Hepatocyte (in vitro differentiated cells): ENCODE measurements at regions not wholly inside any gene's neighbourhood (a gene's known extent, or its start where the extent isn't known, plus 50 kb on each side); places are given as distances from the start of the nearest gene placed in this dataset.

ENCODE experiments used
- DNase-seq: peaks from one replicate; pipeline ENCODE4 v3.0.0-alpha.2; 2016; ENCODE audit warnings: low spot score
- H2AFZ ChIP-seq: fragments of 200-600 bp; sonication (generic); 2 replicates; pipeline ENCODE4 v1.6.0; 2016; ENCODE audit warnings: antibody characterized with exemption, mild to moderate bottlenecking
- H3K27ac ChIP-seq: fragments of 200-600 bp; sonication (generic); 2 replicates; pipeline ENCODE4 v1.5.1; 2016; ENCODE audit warnings: mild to moderate bottlenecking
- H3K27me3 ChIP-seq: fragments of 200-600 bp; sonication (generic); 2 replicates; pipeline ENCODE4 v1.6.1; 2016
- H3K36me3 ChIP-seq: fragments of 200-600 bp; sonication (generic); replicated peaks from 2 replicates; pipeline ENCODE4 v1.5.1; 2016; ENCODE audit warnings: low read depth; ENCODE audit not compliant: insufficient read depth
- H3K4me1 ChIP-seq: fragments of 200-600 bp; sonication (generic); 2 replicates; pipeline ENCODE4 v1.5.1; 2016; ENCODE audit warnings: mild to moderate bottlenecking, moderate library complexity; ENCODE audit not compliant: insufficient read depth
- H3K4me2 ChIP-seq: fragments of 200-600 bp; sonication (generic); 2 replicates; pipeline ENCODE4 v1.6.0; 2016
- H3K4me3 ChIP-seq: fragments of 200-600 bp; sonication (generic); 2 replicates; pipeline ENCODE4 v1.5.1; 2016; ENCODE audit warnings: mild to moderate bottlenecking
- H3K79me2 ChIP-seq: fragments of 200-600 bp; sonication (generic); 2 replicates; pipeline ENCODE4 v1.6.0; 2017; ENCODE audit warnings: mild to moderate bottlenecking
- H3K9me2 ChIP-seq: fragments of 200-600 bp; sonication (generic); replicated peaks from 2 replicates; pipeline ENCODE4 v1.6.0; 2017; ENCODE audit warnings: mild to moderate bottlenecking; ENCODE audit not compliant: insufficient read depth
- H3K9me3 ChIP-seq: fragments of 200-600 bp; sonication (generic); 2 replicates; pipeline ENCODE4 v1.5.1; 2016; ENCODE audit warnings: low read depth, mild to moderate bottlenecking
- H4K20me1 ChIP-seq: fragments of 200-600 bp; sonication (generic); 2 replicates; pipeline ENCODE4 v1.6.0; 2016; ENCODE audit warnings: mild to moderate bottlenecking; ENCODE audit not compliant: insufficient read depth, poor library complexity, severe bottlenecking
- EZH2 ChIP-seq: fragments of 200-600 bp; sonication (generic); IDR thresholded peaks from 2 replicates; pipeline ENCODE4 v1.6.1; 2016; ENCODE audit warnings: antibody characterized with exemption, mild to moderate bottlenecking, borderline replicate concordance
- EZH2phosphoT487 ChIP-seq: fragments of 200-600 bp; sonication (generic); IDR thresholded peaks from one replicate; pipeline ENCODE4 v1.6.1; 2018; ENCODE audit warnings: antibody characterized with exemption, mild to moderate bottlenecking, low read depth, moderate library complexity; ENCODE audit not compliant: unreplicated experiment, severe bottlenecking
- WGBS: methylation state at CpG from one replicate; pipeline ENCODE4 v1.1.6; 2016; ENCODE audit warnings: low lambda C conversion rate; ENCODE audit errors: missing lambda C conversion rate; 5-methylcytosine and 5-hydroxymethylcytosine counted together
- TF ChIP-seq, protein P1 (sequence below): fragments of 200-600 bp; sonication (generic); IDR thresholded peaks from 2 replicates; pipeline ENCODE4 v1.5.1; 2016; ENCODE audit warnings: antibody characterized with exemption, mild to moderate bottlenecking; ENCODE audit not compliant: poor library complexity

DNA sequence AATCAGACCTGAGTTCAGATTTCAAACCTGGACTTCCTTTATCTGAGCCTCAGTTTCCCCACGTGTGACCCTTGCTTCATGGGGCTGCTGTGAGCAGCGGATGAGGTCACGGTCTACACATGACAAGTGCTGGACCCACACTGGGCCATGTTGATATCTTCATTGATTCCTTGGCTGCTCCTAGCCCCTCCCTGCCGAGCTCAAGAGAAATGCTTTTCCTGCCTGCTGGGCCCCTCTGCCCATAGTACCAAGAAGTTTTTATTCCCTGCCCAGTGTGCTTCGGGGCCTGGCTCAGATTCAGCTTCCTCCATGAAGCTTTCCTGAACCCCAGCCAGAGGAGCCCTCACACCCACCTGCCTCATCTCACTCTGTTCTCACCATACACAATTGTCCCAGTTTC, 181.6 kb downstream of the PTPRU start:
- WGBS: 91% methylated on average over 5 of the region's 5 CpGs

DNA sequence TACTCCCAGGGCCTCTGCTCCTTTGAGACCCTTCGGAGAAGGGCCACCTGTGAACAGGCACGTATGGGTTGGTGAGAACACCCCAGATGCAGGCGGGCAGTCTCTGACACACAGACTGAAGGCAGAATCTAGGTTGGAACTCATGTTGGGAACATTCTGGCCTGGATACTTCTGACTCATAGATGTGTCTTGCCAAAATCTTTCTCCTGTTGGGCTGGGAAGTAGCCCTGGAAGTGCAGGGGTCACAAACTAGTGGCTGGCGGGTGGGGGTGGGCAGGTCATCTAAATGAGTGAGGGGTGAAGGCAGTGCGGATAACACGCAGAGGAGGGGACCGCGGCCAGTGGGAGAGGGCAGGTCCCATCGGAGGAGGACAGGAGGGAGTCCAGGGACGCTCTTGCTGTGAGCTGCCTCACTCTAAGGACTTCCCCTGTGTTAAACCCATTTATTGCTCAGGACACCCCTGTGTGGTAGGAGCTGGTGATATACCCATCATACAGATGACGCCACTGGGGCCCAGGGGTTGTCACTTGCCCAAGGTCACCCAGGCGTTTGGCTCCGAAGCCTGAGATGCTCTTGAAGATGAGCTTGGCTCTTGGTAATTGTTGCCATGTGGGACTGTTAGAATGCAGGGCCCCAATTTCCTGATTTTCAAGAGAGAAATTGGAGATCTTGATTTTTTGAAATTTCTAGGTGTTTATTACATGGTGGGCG, 181.0 kb downstream of the PTPRU start:
- TF ChIP-seq, protein P1, sequence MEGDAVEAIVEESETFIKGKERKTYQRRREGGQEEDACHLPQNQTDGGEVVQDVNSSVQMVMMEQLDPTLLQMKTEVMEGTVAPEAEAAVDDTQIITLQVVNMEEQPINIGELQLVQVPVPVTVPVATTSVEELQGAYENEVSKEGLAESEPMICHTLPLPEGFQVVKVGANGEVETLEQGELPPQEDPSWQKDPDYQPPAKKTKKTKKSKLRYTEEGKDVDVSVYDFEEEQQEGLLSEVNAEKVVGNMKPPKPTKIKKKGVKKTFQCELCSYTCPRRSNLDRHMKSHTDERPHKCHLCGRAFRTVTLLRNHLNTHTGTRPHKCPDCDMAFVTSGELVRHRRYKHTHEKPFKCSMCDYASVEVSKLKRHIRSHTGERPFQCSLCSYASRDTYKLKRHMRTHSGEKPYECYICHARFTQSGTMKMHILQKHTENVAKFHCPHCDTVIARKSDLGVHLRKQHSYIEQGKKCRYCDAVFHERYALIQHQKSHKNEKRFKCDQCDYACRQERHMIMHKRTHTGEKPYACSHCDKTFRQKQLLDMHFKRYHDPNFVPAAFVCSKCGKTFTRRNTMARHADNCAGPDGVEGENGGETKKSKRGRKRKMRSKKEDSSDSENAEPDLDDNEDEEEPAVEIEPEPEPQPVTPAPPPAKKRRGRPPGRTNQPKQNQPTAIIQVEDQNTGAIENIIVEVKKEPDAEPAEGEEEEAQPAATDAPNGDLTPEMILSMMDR: no peak
- TF ChIP-seq EZH2phosphoT487: no peak
- no peak for TF ChIP-seq EZH2
- Histone ChIP-seq H3K79me2 (no peaks in the 10 kb centered on the region), H3K4me2 (no peak overlapping the region), H2AFZ (no peak overlapping the region), H3K4me3 (no peak overlapping the region), H3K9me3 (no peaks in the 10 kb centered on the region), H3K27me3 (no peaks in the 10 kb centered on the region), H3K4me1 (no peaks in the 10 kb centered on the region), H3K36me3 (no peaks in the 10 kb centered on the region), H3K9me2 (no peaks in the 10 kb centered on the region), H3K27ac (no peak overlapping the region), H4K20me1 (no peaks in the 10 kb centered on the region)
- no peak for DNase-seq
- WGBS: 92% methylated on average over 14 of the region's 14 CpGs

More for the DNA sequence above, 181.6 kb downstream of the PTPRU start:
- Histone ChIP-seq H3K4me3 (no peak overlapping the region), H3K27me3 (no peaks in the 10 kb centered on the region), H4K20me1 (no peaks in the 10 kb centered on the region), H3K36me3 (no peaks in the 10 kb centered on the region), H3K27ac (no peak overlapping the region), H3K4me1 (no peaks in the 10 kb centered on the region), H3K79me2 (no peaks in the 10 kb centered on the region), H3K9me2 (no peaks in the 10 kb centered on the region), H3K9me3 (no peaks in the 10 kb centered on the region), H3K4me2 (no peak overlapping the region), H2AFZ (no peak overlapping the region)
- TF ChIP-seq EZH2phosphoT487 (no peak), EZH2 (no peak)
- TF ChIP-seq, protein P1: no peak
- no peak for DNase-seq

DNA sequence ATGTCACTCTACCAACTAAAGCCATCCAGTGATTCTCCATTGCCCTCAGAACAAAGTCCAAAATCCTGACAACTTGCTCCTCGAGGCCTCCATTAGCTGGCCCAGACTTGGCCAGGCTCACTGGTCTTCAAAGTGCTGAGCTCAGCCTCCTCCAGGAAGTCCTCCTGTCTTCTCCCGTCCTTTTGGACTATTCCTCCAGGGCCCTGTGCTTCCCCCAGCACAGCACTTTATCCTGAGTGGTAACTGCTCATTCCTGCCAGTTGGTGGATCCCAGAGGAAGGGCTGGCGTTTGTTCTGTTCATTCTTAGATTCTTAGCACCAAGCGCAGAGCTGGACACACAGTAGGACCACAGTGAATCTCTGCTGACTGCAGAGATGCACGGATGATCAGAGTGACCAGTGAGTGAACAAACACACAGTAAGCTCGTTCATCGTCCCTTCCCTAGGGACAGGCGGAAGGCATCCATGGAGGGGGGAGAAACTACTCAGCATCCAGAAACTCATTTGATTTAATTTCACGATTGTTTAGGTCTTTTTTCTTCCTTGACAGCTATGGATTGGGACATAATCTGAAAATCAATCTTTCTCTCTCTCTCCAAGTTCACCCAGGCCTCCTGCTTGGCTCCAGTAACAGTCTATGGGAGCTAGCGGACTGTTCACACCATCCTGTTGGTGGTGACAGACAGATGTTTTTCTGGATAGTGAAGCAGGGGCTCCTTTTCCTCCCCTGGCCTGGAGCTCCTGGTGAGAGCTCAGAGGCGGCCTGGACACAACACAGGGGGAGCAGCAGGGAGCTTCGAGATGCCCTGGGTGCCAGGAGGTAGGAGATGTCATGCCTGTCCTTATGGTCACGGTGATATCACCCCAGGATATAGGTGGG, 180.2 kb downstream of the PTPRU start:
- TF ChIP-seq EZH2 (no peak), EZH2phosphoT487 (no peak)
- TF ChIP-seq, protein P1: no peak
- Histone ChIP-seq H4K20me1 (no peaks in the 10 kb centered on the region), H3K9me3 (no peaks in the 10 kb centered on the region), H3K79me2 (no peaks in the 10 kb centered on the region), H3K4me2 (no peak overlapping the region), H3K27ac (no peak overlapping the region), H3K4me3 (no peak overlapping the region), H3K4me1 (no peaks in the 10 kb centered on the region), H2AFZ (no peak overlapping the region), H3K27me3 (no peaks in the 10 kb centered on the region), H3K9me2 (no peaks in the 10 kb centered on the region), H3K36me3 (no peaks in the 10 kb centered on the region)
- DNase-seq: no peak
- 69% methylated on average over 13 of the region's 13 CpGs for WGBS
